H1 (cell line): ENCODE measurements at regions not wholly inside any gene's neighbourhood (a gene's known extent, or its start where the extent isn't known, plus 50 kb on each side); places are given as distances from the start of the nearest gene placed in this dataset.

Experiments
- CTCF ChIA-PET: fragments of 300-600 bp; sonication (Branson Sonifier 250); formaldehyde crosslinking; loops from one replicate; lab custom pipeline; 2021; ENCODE audit not compliant: partially characterized antibody; lab: Charles Lee
- POLR2A ChIA-PET: fragments of 300-600 bp; sonication (Branson Sonifier 250); formaldehyde crosslinking; loops from one replicate; lab custom pipeline; 2021; ENCODE audit warnings: inconsistent platforms; ENCODE audit not compliant: partially characterized antibody; lab: Charles Lee
- DNase-seq, 2 experiments: peaks; one replicate each; pipeline versions ENCODE4 v3.0.0 to v3.0.0-alpha.2; 2010 to 2022; ENCODE audit warnings: low spot score in 2 of 2, low read depth in 1 of 2, mixed read lengths in 1 of 2
- FAIRE-seq: peaks from 2 replicates; lab custom pipeline; 2011; peaks lifted over from hg19 to GRCh38; lab: Jason Lieb, UNC
- H2AFZ ChIP-seq: 2 replicates; pipeline ENCODE4 v1.8.1; 2012; ENCODE audit warnings: low read length, inconsistent platforms
- H2AK5ac ChIP-seq: 2 replicates; pipeline ENCODE4 v1.6.1; 2013; ENCODE audit warnings: low read depth, low read length
- H2BK120ac ChIP-seq: replicated peaks from 2 replicates; pipeline ENCODE3; 2013; ENCODE audit warnings: low read depth, low read length, inconsistent platforms
- H2BK12ac ChIP-seq: 2 replicates; pipeline ENCODE4 v1.6.1; 2013; ENCODE audit warnings: low read depth, low read length
- H2BK15ac ChIP-seq: 2 replicates; pipeline ENCODE4 v1.6.1; 2013; ENCODE audit warnings: low read length
- H2BK20ac ChIP-seq: 2 replicates; pipeline ENCODE4 v1.6.1; 2013; ENCODE audit warnings: low read length
- H2BK5ac ChIP-seq: 2 replicates; pipeline ENCODE4 v1.6.1; 2013; ENCODE audit warnings: low read depth, low read length
- H3K14ac ChIP-seq: 2 replicates; pipeline ENCODE4 v1.6.1; 2013; ENCODE audit warnings: inconsistent platforms; ENCODE audit not compliant: insufficient read length
- H3K18ac ChIP-seq: 2 replicates; pipeline ENCODE4 v1.6.1; 2013; ENCODE audit warnings: low read length; ENCODE audit errors: extremely low read depth
- H3K23ac ChIP-seq: 2 replicates; pipeline ENCODE4 v1.6.1; 2013; ENCODE audit warnings: inconsistent platforms; ENCODE audit not compliant: insufficient read length
- H3K23me2 ChIP-seq: 2 replicates; pipeline ENCODE4 v1.6.1; 2013; ENCODE audit warnings: low read depth, low read length
- H3K27ac ChIP-seq: 2 replicates; pipeline ENCODE4 v1.6.1; 2011; ENCODE audit warnings: low read depth, low read length, inconsistent platforms
- H3K27me3 ChIP-seq, 4 experiments: replicated peaks in 1 of 4; 1 replicate in 1 of 4; 2 replicates in 3 of 4; pipeline versions ENCODE4 v1.6.1 to v1.8.1; 2011 to 2013; ENCODE audit warnings: low read length in 3 of 4, mild to moderate bottlenecking in 3 of 4, inconsistent platforms in 2 of 4, mixed read lengths in 2 of 4, moderate library complexity in 1 of 4; ENCODE audit not compliant: control insufficient read depth in 3 of 4, insufficient read depth in 3 of 4; ENCODE audit errors: extremely low read depth in 1 of 4
- H3K36me3 ChIP-seq, 4 experiments: 2 replicates each; pipeline versions ENCODE4 v1.6.1 to v1.8.1; 2011 to 2013; ENCODE audit warnings: mild to moderate bottlenecking in 4 of 4, low read length in 3 of 4, moderate library complexity in 2 of 4, control low read depth in 1 of 4, inconsistent platforms in 1 of 4; ENCODE audit not compliant: insufficient read depth in 4 of 4, control insufficient read depth in 2 of 4
- H3K4ac ChIP-seq: replicated peaks from 2 replicates; pipeline ENCODE3; 2013; ENCODE audit warnings: low read length, low read depth, mixed read lengths, inconsistent platforms; ENCODE audit not compliant: insufficient read length
- H3K4me1 ChIP-seq, 4 experiments: replicated peaks in 1 of 4; 1 replicate in 1 of 4; 2 replicates in 3 of 4; pipeline versions ENCODE4 v1.6.1 to v1.8.1; 2011 to 2013; ENCODE audit warnings: low read length in 3 of 4, inconsistent platforms in 2 of 4, mixed read lengths in 1 of 4; ENCODE audit not compliant: insufficient read depth in 4 of 4, control insufficient read depth in 3 of 4
- H3K4me2 ChIP-seq, 2 experiments: 2 replicates each; pipeline versions ENCODE4 v1.6.1 to v1.8.1; 2011 to 2013; ENCODE audit warnings: low read depth in 2 of 2, low read length in 2 of 2, control low read depth in 1 of 2, inconsistent platforms in 1 of 2, mild to moderate bottlenecking in 1 of 2; ENCODE audit not compliant: insufficient read depth in 1 of 2
- H3K4me3 ChIP-seq, 4 experiments: fragments of 200-600, 300-600 bp in 1 of 4; sonication (generic), shearing (Covaris generic), sonication (Bioruptor Twin) in 1 of 4; 2 replicates each; pipeline versions ENCODE4 v1.5.1 to v1.8.1; 2011 to 2016; ENCODE audit warnings: low read length in 4 of 4, low read depth in 3 of 4, control low read depth in 2 of 4, inconsistent platforms in 2 of 4, mild to moderate bottlenecking in 2 of 4, mixed read lengths in 1 of 4, moderate library complexity in 1 of 4; ENCODE audit not compliant: insufficient read depth in 2 of 4; ENCODE audit errors: extremely low read depth in 1 of 4
- H3K56ac ChIP-seq: replicated peaks from 2 replicates; pipeline ENCODE3; 2013; ENCODE audit warnings: low read depth, mild to moderate bottlenecking, mixed read lengths, low read length, inconsistent platforms; ENCODE audit not compliant: insufficient read length
- H3K79me1 ChIP-seq: 2 replicates; pipeline ENCODE4 v1.6.1; 2013; ENCODE audit warnings: low read depth, low read length, control low read depth
- H3K79me2 ChIP-seq, 2 experiments: 2 replicates each; pipeline versions ENCODE4 v1.6.1 to v1.8.1; 2012 to 2013; ENCODE audit warnings: low read length in 2 of 2, mild to moderate bottlenecking in 2 of 2, inconsistent platforms in 1 of 2; ENCODE audit not compliant: insufficient read depth in 2 of 2, control insufficient read depth in 1 of 2
- H3K9ac ChIP-seq, 4 experiments: replicated peaks in 1 of 4; 1 replicate in 1 of 4; 2 replicates in 3 of 4; pipeline versions ENCODE4 v1.6.1 to v1.8.1; 2011 to 2013; ENCODE audit warnings: low read depth in 3 of 4, low read length in 3 of 4, control low read depth in 2 of 4, mild to moderate bottlenecking in 2 of 4, moderate library complexity in 2 of 4, inconsistent platforms in 1 of 4; ENCODE audit errors: extremely low read depth in 1 of 4
- H3K9me3 ChIP-seq, 2 experiments: 2 replicates each; pipeline versions ENCODE4 v1.6.1 to v1.8.1; 2012 to 2013; ENCODE audit warnings: mild to moderate bottlenecking in 2 of 2, moderate library complexity in 2 of 2, control low read depth in 1 of 2, inconsistent platforms in 1 of 2, low read depth in 1 of 2, low read length in 1 of 2, mixed read lengths in 1 of 2; ENCODE audit not compliant: insufficient read depth in 2 of 2
- H4K20me1 ChIP-seq, 2 experiments: replicated peaks in 1 of 2; 2 replicates each; pipeline versions ENCODE3 to v1.8.1; 2011 to 2013; ENCODE audit warnings: inconsistent platforms in 2 of 2, low read length in 2 of 2, mild to moderate bottlenecking in 1 of 2; ENCODE audit not compliant: insufficient read depth in 2 of 2, control insufficient read depth in 1 of 2
- H4K5ac ChIP-seq: 2 replicates; pipeline ENCODE4 v1.6.1; 2013; ENCODE audit warnings: low read length, low read depth, mixed read lengths, inconsistent platforms; ENCODE audit not compliant: insufficient read length
- H4K8ac ChIP-seq: 2 replicates; pipeline ENCODE4 v1.8.0; 2013; ENCODE audit warnings: mild to moderate bottlenecking, moderate library complexity, low read length, inconsistent platforms; ENCODE audit not compliant: insufficient read depth; ENCODE audit errors: extremely low read depth
- H4K91ac ChIP-seq: replicated peaks from 2 replicates; pipeline ENCODE3; 2013; ENCODE audit warnings: low read length, mixed read lengths, inconsistent platforms; ENCODE audit not compliant: insufficient read length
- EZH2 ChIP-seq: fragments of 200-600 bp; sonication (generic); IDR thresholded peaks from 2 replicates; pipeline ENCODE4 v1.7.1; 2012; ENCODE audit warnings: low read depth, mild to moderate bottlenecking, moderate library complexity, low read length, inconsistent platforms; ENCODE audit not compliant: severe bottlenecking
- MAFK ChIP-seq: IDR thresholded peaks from 2 replicates; pipeline ENCODE4 v1.6.1; 2012; ENCODE audit warnings: low read depth, mild to moderate bottlenecking, improper control_type of control experiment, low read length
- PHF8 ChIP-seq: fragments of 200-600 bp; sonication (generic); conservative IDR thresholded peaks from 2 replicates; pipeline ENCODE4 v1.7.1; 2012; ENCODE audit warnings: low read depth, mild to moderate bottlenecking, inconsistent platforms, low read length, moderate library complexity
- RNF2 ChIP-seq: fragments of 200-900, 300-1000 bp; sonication (generic); IDR thresholded peaks from 2 replicates; pipeline ENCODE4 v1.7.1; 2016; ENCODE audit warnings: borderline replicate concordance, low read depth, mild to moderate bottlenecking, antibody characterized with exemption, low read length; ENCODE audit not compliant: poor library complexity, severe bottlenecking; ENCODE audit errors: missing control alignments
- SP1 ChIP-seq: IDR thresholded peaks from 2 replicates; pipeline ENCODE4 v1.6.1; 2011; ENCODE audit warnings: low read depth, low read length
- SUZ12 ChIP-seq: fragments of 200-600 bp; sonication (generic); IDR thresholded peaks from 2 replicates; pipeline ENCODE4 v1.6.1; 2012; ENCODE audit warnings: mild to moderate bottlenecking, inconsistent platforms, low read length, moderate library complexity, mixed read lengths
- TAF7 ChIP-seq: optimal IDR thresholded peaks from 2 replicates; pipeline ENCODE3; 2011; ENCODE audit warnings: low read depth, mild to moderate bottlenecking, inconsistent platforms, low read length, moderate library complexity, borderline replicate concordance
- WGBS, 2 experiments: shearing (Covaris generic) in 1 of 2; methylation state at CpG; one replicate each; pipeline versions ENCODE4 v1.1.6 to v1.1.7; 2013 to 2015; ENCODE audit warnings: low lambda C conversion rate in 2 of 2, mixed read lengths in 2 of 2, inconsistent platforms in 1 of 2, low coverage in 1 of 2, missing lambda C conversion rate in 1 of 2; ENCODE audit not compliant: insufficient replicate concordance in 2 of 2, insufficient coverage in 1 of 2, insufficient read length in 1 of 2; ENCODE audit errors: extremely low coverage in 1 of 2, missing lambda C conversion rate in 1 of 2; 5-methylcytosine and 5-hydroxymethylcytosine counted together

- H3K4me1 ChIP-seq: peaks cover 0 to 18% (median 7%) of the 10 kb centered on the region in 4 experiments; a peak in 6 of 7 replicates
- no peaks in the 10 kb centered on the region for H3K9me3 ChIP-seq
- H2BK15ac ChIP-seq: no peak overlapping the region
- no peaks in the 10 kb centered on the region for H3K23me2 ChIP-seq
- no peak overlapping the region for H2BK5ac ChIP-seq
- no peak overlapping the region for H3K4me2 ChIP-seq
- H4K5ac ChIP-seq: no peak overlapping the region
- no peak overlapping the region for H4K91ac ChIP-seq
- H3K27me3 ChIP-seq: no peaks in the 10 kb centered on the region
- ChIA-PET POLR2A (no interaction called here), CTCF (interaction anchor here (1.0 to 2.1 kb wide), 2 partner anchors 9 to 51 kb away, joined by 3 to 5 read pairs; no protein-coding TSS in a partner anchor)
- H3K56ac ChIP-seq: no peak overlapping the region
- no peak overlapping the region for H3K18ac ChIP-seq
- H4K20me1 ChIP-seq: peaks cover 0 to 3% of the 10 kb centered on the region in 2 experiments
- no peaks in the 10 kb centered on the region for H3K79me2 ChIP-seq
- H3K9ac ChIP-seq: no peak overlapping the region
- no peak overlapping the region for H3K14ac ChIP-seq
- no peak overlapping the region for H2BK12ac ChIP-seq
- H3K27ac ChIP-seq: no peak overlapping the region
- no peak overlapping the region for H3K23ac ChIP-seq
- peaks cover 2% of the 10 kb centered on the region; the same call in 1 of the 2 replicates for H3K79me1 ChIP-seq
- no peaks in the 10 kb centered on the region for H3K36me3 ChIP-seq
- WGBS, 2 experiments: 85% methylated on average over 9 of the region's 9 CpGs; no CpG with 5 or more reads in 1 of the 2 experiments
- H2AFZ ChIP-seq: no peak overlapping the region
- TF ChIP-seq PHF8: no peak
- no peak for TF ChIP-seq EZH2
- no peak for TF ChIP-seq TAF7
- TF ChIP-seq SP1: no peak
- TF ChIP-seq RNF2: no peak
- no peak for TF ChIP-seq SUZ12
- no peak for TF ChIP-seq MAFK
- H2BK20ac ChIP-seq: no peak overlapping the region
- DNase-seq (no peak), FAIRE-seq (no peak)
- H2BK120ac ChIP-seq: no peak overlapping the region
- H3K4me3 ChIP-seq: no peak overlapping the region
- H4K8ac ChIP-seq: no peak overlapping the region; the same call in 1 of the 2 replicates
- H3K4ac ChIP-seq: no peak overlapping the region
- H2AK5ac ChIP-seq: no peak overlapping the region
Measured at GRCh38 chr11:70710601-70711000, 312.3 kb downstream of the CTTN start.
